NT2/D1 (cell line): ENCODE measurements at regions not wholly inside any gene's neighbourhood (a gene's known extent, or its start where the extent isn't known, plus 50 kb on each side); places are given as distances from the start of the nearest gene placed in this dataset.

Experiments
- SUZ12 ChIP-seq: IDR thresholded peaks from 2 replicates; pipeline ENCODE4 v1.6.1; 2011; ENCODE audit not compliant: insufficient read length, insufficient read depth; ENCODE audit errors: extremely low read depth
- YY1 ChIP-seq: IDR thresholded peaks from 2 replicates; pipeline ENCODE4 v1.6.1; 2011; ENCODE audit not compliant: insufficient read length, insufficient read depth
- ZNF274 ChIP-seq: IDR thresholded peaks from 2 replicates; pipeline ENCODE4 v1.6.1; 2011; ENCODE audit warnings: mild to moderate bottlenecking, low read depth, low read length

- no peak for TF ChIP-seq ZNF274
- TF ChIP-seq YY1: no peak
- TF ChIP-seq SUZ12: no peak
Measured at GRCh38 chr16:65809627-65810026, 556.9 kb upstream of the CDH5 start.
